Ishikawa (cell line): ENCODE measurements at regions not wholly inside any gene's neighbourhood (a gene's known extent, or its start where the extent isn't known, plus 50 kb on each side); places are given as distances from the start of the nearest gene placed in this dataset.

Experiments
- CEBPB ChIP-seq: IDR thresholded peaks from 2 replicates; pipeline ENCODE4 v1.6.1; 2012
- CREB1 ChIP-seq: IDR thresholded peaks from 2 replicates; pipeline ENCODE4 v1.6.1; 2012; ENCODE audit warnings: low read depth
- EGR1 ChIP-seq: IDR thresholded peaks from 2 replicates; pipeline ENCODE4 v1.6.1; 2012
- EP300 ChIP-seq: IDR thresholded peaks from 2 replicates; pipeline ENCODE4 v1.6.1; 2012; ENCODE audit warnings: borderline replicate concordance
- FOXM1 ChIP-seq: IDR thresholded peaks from 2 replicates; pipeline ENCODE4 v1.6.1; 2012; ENCODE audit warnings: low read depth, borderline replicate concordance
- MAX ChIP-seq: IDR thresholded peaks from 2 replicates; pipeline ENCODE4 v1.6.1; 2012
- NFIC ChIP-seq: IDR thresholded peaks from 2 replicates; pipeline ENCODE4 v1.6.1; 2012
- RAD21 ChIP-seq: IDR thresholded peaks from 2 replicates; pipeline ENCODE4 v1.6.1; 2012; ENCODE audit warnings: low read depth
- REST ChIP-seq: IDR thresholded peaks from 2 replicates; pipeline ENCODE4 v1.6.1; 2012; ENCODE audit warnings: low read depth, mild to moderate bottlenecking
- TAF1 ChIP-seq: IDR thresholded peaks from 2 replicates; pipeline ENCODE4 v1.6.1; 2012; ENCODE audit warnings: low read depth, mild to moderate bottlenecking
- TCF12 ChIP-seq: IDR thresholded peaks from 2 replicates; pipeline ENCODE4 v1.6.1; 2012; ENCODE audit warnings: low read depth
- TEAD4 ChIP-seq: IDR thresholded peaks from 2 replicates; pipeline ENCODE4 v1.6.1; 2012
- YY1 ChIP-seq: IDR thresholded peaks from 2 replicates; pipeline ENCODE4 v1.6.1; 2012; ENCODE audit warnings: low read depth
- ZBTB7A ChIP-seq: IDR thresholded peaks from 2 replicates; pipeline ENCODE4 v1.6.1; 2012; ENCODE audit warnings: low read depth
- TF ChIP-seq, protein P1 (sequence below): IDR thresholded peaks from 2 replicates; pipeline ENCODE4 v1.6.1; 2012

- TF ChIP-seq CREB1 (no peak), RAD21 (no peak), EGR1 (no peak), FOXM1 (no peak), YY1 (no peak), TAF1 (no peak), TCF12 (no peak)
Observed at GRCh38 chr9:73640971-73641370, 489.3 kb downstream of the ANXA1 start.

GRCh38 chr9:73643379-73644013 lies 491.8 kb downstream of the ANXA1 start:
- TF ChIP-seq FOXM1 (no peak), NFIC (no peak), TAF1 (no peak), MAX (no peak), CREB1 (no peak)

- no peak for TF ChIP-seq REST
- no peak for TF ChIP-seq CREB1
- no peak for TF ChIP-seq FOXM1
- TF ChIP-seq ZBTB7A: no peak
- no peak for TF ChIP-seq MAX
- no peak for TF ChIP-seq RAD21
- TF ChIP-seq YY1: no peak
- no peak for TF ChIP-seq TCF12
- no peak for TF ChIP-seq TAF1
- no peak for TF ChIP-seq EGR1
- TF ChIP-seq EP300: no peak
- TF ChIP-seq CEBPB: no peak
Observed at GRCh38 chr9:73647560-73647959, 495.9 kb downstream of the ANXA1 start.

DNA sequence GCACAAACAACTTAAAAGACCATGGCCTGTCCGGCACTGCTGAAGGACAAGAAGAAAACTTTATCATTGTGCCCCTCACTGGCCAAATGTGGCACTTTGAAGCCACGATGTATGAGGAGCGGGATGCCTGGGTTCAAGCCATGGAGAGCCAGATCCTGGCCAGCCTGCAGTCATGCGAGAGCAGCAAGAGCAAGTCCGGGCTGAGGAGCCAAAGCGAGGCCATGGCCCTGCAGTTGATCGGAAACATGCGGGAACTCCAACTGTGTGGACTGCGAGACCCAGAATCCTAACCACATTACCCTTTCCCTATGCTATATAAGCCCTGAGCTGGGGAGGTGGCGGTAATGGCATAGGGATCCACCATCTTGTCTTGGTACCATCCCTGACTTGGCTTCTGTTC lies 497.9 kb downstream of the ANXA1 start:
- TF ChIP-seq EP300: no peak
- no peak for TF ChIP-seq MAX
- no peak for TF ChIP-seq RAD21

DNA sequence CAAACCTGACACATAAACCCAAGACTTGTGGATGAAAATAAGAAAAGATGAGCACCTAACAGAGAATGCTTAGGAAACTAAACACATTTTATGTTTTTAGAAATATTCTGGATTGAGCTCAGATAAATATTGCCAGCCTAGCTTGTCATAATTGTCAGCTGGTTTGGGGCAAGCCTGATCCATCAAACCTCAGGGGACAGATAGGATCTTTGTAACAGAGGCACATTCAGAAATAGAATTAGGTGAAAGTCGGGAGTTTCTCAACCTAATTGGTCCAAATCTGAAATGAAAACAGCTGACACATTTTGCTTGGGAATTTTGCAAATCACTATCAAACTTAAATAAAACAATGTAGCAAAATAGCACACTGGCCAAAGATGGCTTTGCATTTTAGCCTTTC lies 503.7 kb downstream of the ANXA1 start:
- TF ChIP-seq FOXM1 (no peak), RAD21 (no peak), CEBPB (no peak), TAF1 (no peak), NFIC (no peak), TEAD4 (no peak), TCF12 (no peak), MAX (no peak)

DNA sequence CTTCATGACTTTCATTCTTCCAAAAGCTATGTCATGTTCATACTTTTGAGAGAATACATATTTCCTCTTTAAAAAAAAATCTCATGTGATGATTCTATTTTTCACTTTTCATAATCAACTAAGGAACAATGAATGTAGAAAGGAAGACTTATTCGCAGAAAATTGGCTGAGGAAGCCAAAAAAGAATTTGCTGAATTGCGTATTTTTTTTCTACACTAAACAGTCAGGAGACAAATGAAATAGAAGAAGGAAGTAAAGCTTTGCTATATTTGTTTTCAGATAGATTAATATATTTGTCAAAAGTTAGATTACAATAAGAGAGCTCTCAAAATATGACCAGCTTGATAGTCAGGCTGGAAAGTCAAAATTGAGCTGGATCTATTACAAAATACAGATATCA lies 504.2 kb downstream of the ANXA1 start:
- TF ChIP-seq FOXM1 (no peak), REST (no peak), ZBTB7A (no peak), TCF12 (no peak), TEAD4 (no peak), TAF1 (no peak), RAD21 (no peak), EP300 (no peak), EGR1 (no peak), CREB1 (no peak), NFIC (no peak), MAX (no peak)
- TF ChIP-seq, protein P1, sequence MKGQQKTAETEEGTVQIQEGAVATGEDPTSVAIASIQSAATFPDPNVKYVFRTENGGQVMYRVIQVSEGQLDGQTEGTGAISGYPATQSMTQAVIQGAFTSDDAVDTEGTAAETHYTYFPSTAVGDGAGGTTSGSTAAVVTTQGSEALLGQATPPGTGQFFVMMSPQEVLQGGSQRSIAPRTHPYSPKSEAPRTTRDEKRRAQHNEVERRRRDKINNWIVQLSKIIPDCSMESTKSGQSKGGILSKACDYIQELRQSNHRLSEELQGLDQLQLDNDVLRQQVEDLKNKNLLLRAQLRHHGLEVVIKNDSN: no peak

DNA sequence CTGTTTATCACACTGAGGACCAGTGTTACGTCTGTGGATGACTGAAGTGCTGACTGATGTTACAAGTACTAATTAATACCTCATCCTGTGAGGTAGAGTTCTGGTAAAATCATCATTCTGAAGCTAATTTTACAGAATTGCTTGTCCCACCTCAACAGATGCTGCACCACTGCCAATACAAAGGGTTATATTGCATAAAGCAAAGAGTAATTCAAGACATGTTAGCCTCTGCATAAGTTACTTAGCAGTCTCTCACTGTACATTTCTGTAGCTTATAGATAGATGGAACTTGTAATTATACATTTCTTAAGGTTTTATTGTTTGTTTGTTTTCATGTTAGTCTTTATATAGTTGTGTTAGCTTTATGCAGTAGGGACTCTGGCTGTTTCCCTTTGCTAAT lies 513.6 kb downstream of the ANXA1 start:
- TF ChIP-seq EP300: no peak
- TF ChIP-seq EGR1: no peak
- no peak for TF ChIP-seq TEAD4
- TF ChIP-seq CEBPB: no peak
- TF ChIP-seq YY1: no peak
- no peak for TF ChIP-seq MAX
- TF ChIP-seq, protein P1: no peak
- TF ChIP-seq CREB1: no peak
- TF ChIP-seq TAF1: no peak
- no peak for TF ChIP-seq RAD21
- TF ChIP-seq NFIC: no peak
- no peak for TF ChIP-seq FOXM1
- no peak for TF ChIP-seq TCF12
- TF ChIP-seq ZBTB7A: no peak
- TF ChIP-seq REST: no peak
